A549 (cell line): ENCODE measurements at regions not wholly inside any gene's neighbourhood (a gene's known extent, or its start where the extent isn't known, plus 50 kb on each side); places are given as distances from the start of the nearest gene placed in this dataset.

Experiments
- BCL3 ChIP-seq: fragments of >200 bp; sonication (Bioruptor Twin); formaldehyde crosslinking; IDR thresholded peaks from 3 replicates; pipeline ENCODE4 v1.6.1; 2016
- CBX8 ChIP-seq: fragments of 200-600 bp; sonication (generic); IDR thresholded peaks from 2 replicates; pipeline ENCODE4 v1.6.1; 2016
- CHD2 ChIP-seq: fragments of 150-350 bp; IDR thresholded peaks from 2 replicates; pipeline ENCODE4 v1.6.1; 2014; ENCODE audit warnings: low read length; ENCODE audit not compliant: partially characterized antibody
- CHD4 ChIP-seq: fragments of 200-600 bp; sonication (generic); IDR thresholded peaks from 2 replicates; pipeline ENCODE4 v1.6.1; 2016; ENCODE audit warnings: antibody characterized with exemption, mild to moderate bottlenecking, borderline replicate concordance
- CTCF ChIP-seq: fragments of >200 bp; sonication (Bioruptor Twin); formaldehyde crosslinking; IDR thresholded peaks from 3 replicates; pipeline ENCODE4 v1.5.1; 2016
- EP300 ChIP-seq, 2 experiments: fragments of >200 bp; sonication (Bioruptor Twin); formaldehyde crosslinking; IDR thresholded peaks; 2 replicates in 1 of 2; 3 replicates in 1 of 2; pipeline ENCODE4 v1.6.1; 2016 to 2017
- ESRRA ChIP-seq: fragments of 150-350 bp; IDR thresholded peaks from 2 replicates; pipeline ENCODE4 v1.6.1; 2014; ENCODE audit warnings: mild to moderate bottlenecking, low read length, borderline replicate concordance
- HDAC2 ChIP-seq: fragments of 200-600 bp; sonication (generic); IDR thresholded peaks from 2 replicates; pipeline ENCODE4 v1.6.1; 2016
- HOXA7 ChIP-seq: fragments of 250-450 bp; sonication (Bioruptor Pico); IDR thresholded peaks from 2 replicates; pipeline ENCODE4 v1.5.0; 2020; ENCODE audit warnings: mild to moderate bottlenecking, moderate library complexity
- NR3C1 ChIP-seq: fragments of >200 bp; sonication (Bioruptor Twin); formaldehyde crosslinking; IDR thresholded peaks from 3 replicates; pipeline ENCODE4 v1.6.1; 2017
- POLR2A ChIP-seq: IDR thresholded peaks from 2 replicates; pipeline ENCODE4 v1.6.1; 2012; ENCODE audit warnings: mild to moderate bottlenecking, low read length
- POLR2AphosphoS2 ChIP-seq: conservative IDR thresholded peaks from 2 replicates; pipeline ENCODE4 v1.6.1; 2012; ENCODE audit warnings: low read length, improper control_type of control experiment, inconsistent platforms
- RCOR1 ChIP-seq: fragments of 150-350 bp; IDR thresholded peaks from 2 replicates; pipeline ENCODE4 v1.6.1; 2014; ENCODE audit warnings: antibody characterized with exemption, low read length, low read depth
- ZFP36 ChIP-seq: fragments of 450-650 bp; IDR thresholded peaks from 2 replicates; pipeline ENCODE4 v1.6.1; 2014; ENCODE audit warnings: borderline replicate concordance; ENCODE audit not compliant: partially characterized antibody

- TF ChIP-seq POLR2A, result no peak
- TF ChIP-seq CTCF, result no peak
- no peak for TF ChIP-seq BCL3
- no peak for TF ChIP-seq ESRRA
- no peak for TF ChIP-seq CBX8
- no peak for TF ChIP-seq HDAC2
- TF ChIP-seq RCOR1, result no peak
- no peak for TF ChIP-seq CHD2
- no peak for TF ChIP-seq ZFP36
- no peak for TF ChIP-seq EP300 (IDR thresholded peaks at IDR 0.05)
- TF ChIP-seq HOXA7, result no peak
- no peak for TF ChIP-seq POLR2AphosphoS2
- TF ChIP-seq NR3C1, result no peak
- no peak for TF ChIP-seq CHD4
Measured at GRCh38 chr2:145067549-145068030, 547.7 kb upstream of the ZEB2 start.
